HFFc6 (cell line): ENCODE measurements at regions not wholly inside any gene's neighbourhood (a gene's known extent, or its start where the extent isn't known, plus 50 kb on each side); places are given as distances from the start of the nearest gene placed in this dataset.

ENCODE experiments used
- DNase-seq: peaks from one replicate; pipeline ENCODE4 v3.0.0-alpha.2; 2018
- H3K27ac Mint-ChIP-seq: 2 replicates; pipeline ENCODE4 v1.8.0; 2020; ENCODE audit warnings: mild to moderate bottlenecking, mixed read lengths
- H3K27me3 Mint-ChIP-seq: 2 replicates; pipeline ENCODE4 v1.8.0; 2021; ENCODE audit warnings: mild to moderate bottlenecking, moderate library complexity, mixed read lengths; ENCODE audit not compliant: insufficient read depth
- H3K36me3 Mint-ChIP-seq: 2 replicates; pipeline ENCODE4 v1.8.0; 2021; ENCODE audit warnings: low read depth, mixed read lengths
- H3K4me1 Mint-ChIP-seq: 2 replicates; pipeline ENCODE4 v1.8.0; 2020; ENCODE audit warnings: low read depth, mixed read lengths
- H3K4me3 Mint-ChIP-seq: 2 replicates; pipeline ENCODE4 v1.8.0; 2020; ENCODE audit warnings: mild to moderate bottlenecking, moderate library complexity, mixed read lengths
- H3K9me3 Mint-ChIP-seq: 2 replicates; pipeline ENCODE4 v1.8.0; 2020; ENCODE audit warnings: mild to moderate bottlenecking, mixed read lengths
- TF ChIP-seq, protein P1 (sequence below): fragments of 200-600 bp; sonication (generic); IDR thresholded peaks from 2 replicates; pipeline ENCODE4 v1.5.0; 2021; ENCODE audit warnings: antibody characterized with exemption, mild to moderate bottlenecking

DNA sequence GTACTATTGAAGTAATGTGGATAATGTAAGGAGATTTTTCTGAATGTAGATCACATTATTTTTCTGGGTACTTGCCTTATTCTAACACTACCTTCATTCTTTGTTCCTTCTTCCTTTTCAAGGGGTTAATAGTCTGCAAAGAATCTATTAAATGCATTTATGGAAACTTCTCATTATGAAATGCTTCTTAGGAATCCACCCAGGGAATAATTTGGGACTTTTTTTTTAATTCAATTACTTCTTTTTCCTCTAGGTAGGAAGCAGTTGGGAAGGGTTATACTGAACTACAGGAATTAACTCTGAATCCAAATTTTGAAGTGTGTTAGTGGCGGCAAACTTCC, 173.1 kb downstream of the FOXA2 start:
- H3K4me3 Mint-ChIP-seq, result no peak overlapping the region
- peaks cover 8% of the 10 kb centered on the region; the same call in 1 of the 2 replicates for H3K36me3 Mint-ChIP-seq
- H3K27me3 Mint-ChIP-seq, result no peaks in the 10 kb centered on the region; the same call in 1 of the 2 replicates
- TF ChIP-seq, protein P1, sequence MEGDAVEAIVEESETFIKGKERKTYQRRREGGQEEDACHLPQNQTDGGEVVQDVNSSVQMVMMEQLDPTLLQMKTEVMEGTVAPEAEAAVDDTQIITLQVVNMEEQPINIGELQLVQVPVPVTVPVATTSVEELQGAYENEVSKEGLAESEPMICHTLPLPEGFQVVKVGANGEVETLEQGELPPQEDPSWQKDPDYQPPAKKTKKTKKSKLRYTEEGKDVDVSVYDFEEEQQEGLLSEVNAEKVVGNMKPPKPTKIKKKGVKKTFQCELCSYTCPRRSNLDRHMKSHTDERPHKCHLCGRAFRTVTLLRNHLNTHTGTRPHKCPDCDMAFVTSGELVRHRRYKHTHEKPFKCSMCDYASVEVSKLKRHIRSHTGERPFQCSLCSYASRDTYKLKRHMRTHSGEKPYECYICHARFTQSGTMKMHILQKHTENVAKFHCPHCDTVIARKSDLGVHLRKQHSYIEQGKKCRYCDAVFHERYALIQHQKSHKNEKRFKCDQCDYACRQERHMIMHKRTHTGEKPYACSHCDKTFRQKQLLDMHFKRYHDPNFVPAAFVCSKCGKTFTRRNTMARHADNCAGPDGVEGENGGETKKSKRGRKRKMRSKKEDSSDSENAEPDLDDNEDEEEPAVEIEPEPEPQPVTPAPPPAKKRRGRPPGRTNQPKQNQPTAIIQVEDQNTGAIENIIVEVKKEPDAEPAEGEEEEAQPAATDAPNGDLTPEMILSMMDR, result no peak
- peaks cover 68% of the 10 kb centered on the region for H3K9me3 Mint-ChIP-seq
- H3K27ac Mint-ChIP-seq, result no peak overlapping the region
- H3K4me1 Mint-ChIP-seq, result no peaks in the 10 kb centered on the region
- DNase-seq, result no peak

DNA sequence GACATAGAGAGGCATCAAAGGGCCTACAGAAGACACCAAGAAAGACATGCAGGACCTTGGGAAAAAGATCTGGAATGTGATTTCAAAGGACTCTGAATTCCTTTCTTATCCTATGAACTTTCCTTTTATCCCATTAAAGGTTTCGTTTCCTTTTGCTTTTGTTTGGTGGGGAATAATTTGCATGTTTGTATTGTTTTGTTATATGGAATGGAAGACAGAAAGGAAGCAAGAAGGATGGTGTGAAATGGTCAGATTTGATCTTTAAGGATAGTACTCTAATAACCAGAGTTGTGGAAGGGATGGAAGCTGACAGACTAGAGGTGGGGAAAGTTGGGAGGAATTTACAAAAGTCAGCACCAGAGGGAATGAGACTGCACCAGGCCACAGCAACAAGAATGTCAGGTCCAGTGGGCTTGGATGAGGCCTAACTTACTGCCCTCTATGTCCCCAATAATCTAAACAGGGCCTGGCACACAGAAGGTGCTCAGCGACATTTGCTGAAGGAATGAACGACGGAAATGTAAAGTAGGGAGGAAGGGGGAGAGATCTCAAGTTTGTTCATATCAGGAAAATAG, 173.7 kb downstream of the FOXA2 start:
- H3K4me1 Mint-ChIP-seq, result no peaks in the 10 kb centered on the region
- peaks cover 8% of the 10 kb centered on the region; the same call in 1 of the 2 replicates for H3K36me3 Mint-ChIP-seq
- H3K4me3 Mint-ChIP-seq, result no peak overlapping the region
- no peak for DNase-seq
- no peak overlapping the region for H3K27ac Mint-ChIP-seq
- TF ChIP-seq, protein P1, result no peak
- H3K9me3 Mint-ChIP-seq, result peaks cover 65% of the 10 kb centered on the region
- no peaks in the 10 kb centered on the region; the same call in 1 of the 2 replicates for H3K27me3 Mint-ChIP-seq

DNA sequence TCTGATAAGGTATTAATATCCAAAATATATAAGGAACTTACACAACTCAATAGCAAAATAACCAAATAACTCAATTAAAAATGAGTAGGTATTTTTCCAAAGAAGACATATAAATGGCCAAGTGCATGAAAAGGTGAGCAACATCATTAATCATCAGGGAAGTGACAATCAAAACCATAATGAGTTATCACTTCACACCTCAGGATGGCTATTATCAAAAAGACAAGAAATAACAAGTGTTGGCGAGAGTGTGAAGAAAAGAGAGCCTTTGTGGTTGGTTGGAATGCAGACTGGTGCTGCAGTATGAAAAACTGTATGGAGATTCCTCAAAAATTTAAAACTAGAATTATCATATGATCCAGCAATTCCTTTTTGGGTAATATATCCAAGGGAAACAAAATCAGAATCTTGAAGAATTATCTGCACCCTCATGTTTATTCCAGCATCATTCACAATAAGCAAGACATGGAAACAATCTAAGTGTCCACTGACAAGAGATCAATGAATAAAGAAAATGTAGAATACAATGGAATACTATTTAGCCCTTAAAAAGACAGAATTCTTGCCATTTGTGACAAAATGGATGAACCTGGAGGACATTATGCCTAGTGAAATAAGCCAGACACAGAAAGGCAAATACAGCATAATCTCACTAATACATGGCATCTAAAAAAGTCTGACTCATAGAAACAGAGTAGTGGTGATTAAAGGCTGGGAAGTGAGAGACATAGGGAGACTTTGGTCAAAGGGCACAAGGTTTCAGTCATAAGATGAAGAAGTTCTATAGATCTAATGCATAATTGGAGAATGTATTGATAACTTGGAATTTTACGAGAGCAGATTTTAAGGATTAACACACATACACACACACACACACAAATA, 175.6 kb downstream of the FOXA2 start:
- Mint-ChIP-seq H3K4me1 (no peaks in the 10 kb centered on the region), H3K36me3 (peaks cover 8% of the 10 kb centered on the region; the same call in 1 of the 2 replicates), H3K9me3 (peaks cover 58% of the 10 kb centered on the region), H3K27me3 (no peaks in the 10 kb centered on the region; the same call in 1 of the 2 replicates), H3K4me3 (no peak overlapping the region), H3K27ac (no peak overlapping the region)
- TF ChIP-seq, protein P1, result no peak
- no peak for DNase-seq

DNA sequence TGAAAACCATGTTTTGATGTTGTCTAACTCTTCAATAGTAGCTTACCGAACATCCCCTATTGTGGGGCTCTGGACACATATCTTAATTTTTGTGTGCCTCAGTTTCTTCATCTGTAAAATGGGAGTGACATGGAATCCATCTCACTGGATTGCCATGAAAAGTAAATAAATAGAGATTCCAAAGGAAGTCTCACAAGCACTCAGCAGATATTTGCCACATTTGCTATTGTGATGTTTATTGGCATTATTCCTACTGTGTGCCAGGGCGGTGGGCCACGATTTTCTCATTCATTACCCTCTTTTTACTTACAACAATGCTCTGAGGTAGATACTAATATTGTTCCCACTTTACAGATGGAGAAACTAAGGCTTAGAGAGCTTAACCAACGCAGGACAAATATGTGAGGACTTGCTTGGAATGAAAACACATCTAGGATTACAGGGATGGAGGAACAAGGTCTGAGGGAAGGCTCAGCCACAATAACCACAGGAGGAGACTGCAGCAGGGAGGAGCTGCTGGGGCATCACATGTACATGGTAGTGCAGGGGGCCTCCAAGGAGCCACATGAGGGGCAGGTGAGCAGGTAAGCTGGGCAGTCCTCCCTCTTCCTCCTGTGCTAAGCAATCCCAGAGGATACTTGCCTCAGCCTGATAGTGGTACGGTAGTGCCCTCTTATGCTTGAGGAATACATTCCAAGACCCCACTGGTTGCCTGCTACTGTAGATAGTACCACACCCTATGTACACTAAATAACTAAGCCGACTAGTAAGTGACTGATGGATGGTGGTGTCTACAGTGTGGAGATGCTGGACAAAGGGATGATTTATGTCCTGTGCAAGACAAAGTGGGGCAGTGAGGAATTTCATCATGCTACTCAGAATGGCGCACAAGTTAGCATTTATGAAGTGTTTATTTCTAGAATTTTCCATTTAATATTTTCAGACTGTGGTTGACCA, 176.9 kb downstream of the FOXA2 start:
- DNase-seq, result no peak
- no peak overlapping the region for H3K27ac Mint-ChIP-seq
- H3K27me3 Mint-ChIP-seq, result no peaks in the 10 kb centered on the region
- H3K4me3 Mint-ChIP-seq, result no peak overlapping the region
- H3K9me3 Mint-ChIP-seq, result peaks cover 51% of the 10 kb centered on the region
- no peaks in the 10 kb centered on the region for H3K4me1 Mint-ChIP-seq
- H3K36me3 Mint-ChIP-seq, result 0 out of 2 replicates have a peak, but pooled peaks cover under 1% of the 10 kb centered on the region
- TF ChIP-seq, protein P1, result no peak

DNA sequence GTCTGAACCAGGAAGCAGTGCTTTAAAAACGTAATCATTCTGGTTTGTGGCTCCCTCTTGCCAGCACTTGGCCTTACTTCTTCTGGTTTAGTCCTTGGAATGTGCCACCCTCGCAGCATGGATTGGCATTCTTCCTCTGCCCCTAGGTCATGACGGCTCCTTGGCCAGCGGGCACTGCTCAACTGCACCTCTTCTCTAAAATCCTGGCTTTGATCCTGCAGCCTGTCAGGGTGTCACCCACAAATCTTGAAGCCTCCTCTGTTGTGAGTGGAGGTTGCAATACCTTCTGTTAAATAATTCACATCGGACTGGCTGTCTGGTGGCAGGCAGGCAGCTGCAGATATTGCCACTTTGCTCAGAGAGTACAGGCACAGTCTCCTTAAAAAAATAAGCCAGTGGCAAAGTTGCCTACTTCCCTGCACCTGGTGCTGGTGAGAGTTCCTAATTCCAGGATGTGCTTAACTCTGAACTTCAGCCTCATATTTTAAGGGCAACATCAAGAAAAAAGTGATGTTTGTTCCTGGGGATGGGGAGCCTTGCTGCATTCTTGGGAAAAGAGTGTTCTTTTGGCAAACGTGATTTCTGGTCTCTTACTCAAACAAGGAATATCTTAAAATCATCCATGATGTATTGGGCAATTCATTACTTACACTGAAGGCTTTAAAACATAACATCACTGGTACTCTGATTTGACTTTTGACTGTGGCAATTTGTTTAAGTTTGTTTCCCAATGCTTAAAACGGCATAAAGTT, 179.8 kb downstream of the FOXA2 start:
- peaks cover 56% of the 10 kb centered on the region for H3K9me3 Mint-ChIP-seq
- DNase-seq, result no peak
- TF ChIP-seq, protein P1, result no peak
- H3K36me3 Mint-ChIP-seq, result no peaks in the 10 kb centered on the region
- peaks cover 3% of the 10 kb centered on the region; the same call in 1 of the 2 replicates for H3K27me3 Mint-ChIP-seq
- no peak overlapping the region for H3K4me3 Mint-ChIP-seq
- H3K27ac Mint-ChIP-seq, result no peak overlapping the region
- H3K4me1 Mint-ChIP-seq, result no peaks in the 10 kb centered on the region
